ENCODE measurements at regions not wholly inside any gene's neighbourhood (a gene's known extent, or its start where the extent isn't known, plus 50 kb on each side); places are given as distances from the start of the nearest gene placed in this dataset.

DNA sequence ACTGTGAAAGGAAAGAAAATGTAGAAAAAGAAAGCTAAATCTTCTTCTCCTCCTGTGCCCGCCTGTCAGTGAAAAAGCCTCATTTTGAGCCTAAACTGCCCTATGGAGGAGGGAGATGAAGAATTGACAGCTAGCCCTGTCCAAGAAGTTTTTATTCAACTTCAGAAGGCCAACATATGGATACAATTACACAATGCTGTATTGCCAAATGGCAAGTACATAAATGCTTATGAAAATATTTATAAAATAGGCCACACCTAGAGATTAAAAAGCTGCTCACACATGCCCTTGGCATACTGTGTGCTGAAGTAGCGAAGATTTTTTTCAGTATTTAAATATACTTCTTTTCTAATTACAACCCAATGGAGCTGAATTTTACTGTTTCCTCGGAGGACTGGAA, 65.1 kb upstream of the NEBL start:
- TF ChIP-seq, protein P1, sequence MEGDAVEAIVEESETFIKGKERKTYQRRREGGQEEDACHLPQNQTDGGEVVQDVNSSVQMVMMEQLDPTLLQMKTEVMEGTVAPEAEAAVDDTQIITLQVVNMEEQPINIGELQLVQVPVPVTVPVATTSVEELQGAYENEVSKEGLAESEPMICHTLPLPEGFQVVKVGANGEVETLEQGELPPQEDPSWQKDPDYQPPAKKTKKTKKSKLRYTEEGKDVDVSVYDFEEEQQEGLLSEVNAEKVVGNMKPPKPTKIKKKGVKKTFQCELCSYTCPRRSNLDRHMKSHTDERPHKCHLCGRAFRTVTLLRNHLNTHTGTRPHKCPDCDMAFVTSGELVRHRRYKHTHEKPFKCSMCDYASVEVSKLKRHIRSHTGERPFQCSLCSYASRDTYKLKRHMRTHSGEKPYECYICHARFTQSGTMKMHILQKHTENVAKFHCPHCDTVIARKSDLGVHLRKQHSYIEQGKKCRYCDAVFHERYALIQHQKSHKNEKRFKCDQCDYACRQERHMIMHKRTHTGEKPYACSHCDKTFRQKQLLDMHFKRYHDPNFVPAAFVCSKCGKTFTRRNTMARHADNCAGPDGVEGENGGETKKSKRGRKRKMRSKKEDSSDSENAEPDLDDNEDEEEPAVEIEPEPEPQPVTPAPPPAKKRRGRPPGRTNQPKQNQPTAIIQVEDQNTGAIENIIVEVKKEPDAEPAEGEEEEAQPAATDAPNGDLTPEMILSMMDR (IDR thresholded peaks at IDR 0.05; ENCODE audit: low read depth, low read length), result no peak

GRCh38 chr10:20959242-20959641, 62.1 kb upstream of the NEBL start:
- DNase-seq (ENCODE audit: extremely low read depth, low read depth), result no peak
- TF ChIP-seq, protein P1 (IDR thresholded peaks at IDR 0.05; ENCODE audit: low read depth, low read length), result no peak

More for the DNA sequence above, 65.1 kb upstream of the NEBL start:
- DNase-seq (ENCODE audit: extremely low read depth, low read depth), result no peak

DNA sequence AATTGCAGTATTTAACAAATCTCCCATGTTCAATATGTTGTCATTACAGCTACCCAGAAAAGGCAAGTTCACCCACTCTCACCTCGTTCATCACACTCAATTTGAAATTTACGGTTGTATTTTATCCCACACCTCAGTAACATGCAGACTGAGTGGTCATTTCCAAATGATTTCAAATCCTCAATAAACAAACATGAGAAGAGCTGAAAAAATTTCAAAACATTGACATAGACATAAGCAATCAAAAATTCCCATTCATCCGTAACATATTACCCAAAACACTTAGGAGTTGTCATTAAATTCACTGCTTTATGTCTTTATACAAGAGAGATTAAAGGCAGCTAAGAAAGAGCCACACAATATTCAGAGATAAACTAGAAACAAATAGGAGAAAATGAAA, 61.7 kb upstream of the NEBL start:
- TF ChIP-seq, protein P1 (IDR thresholded peaks at IDR 0.05; ENCODE audit: low read depth, low read length), result no peak

GRCh38 chr10:20958225-20958624, 61.1 kb upstream of the NEBL start:
- TF ChIP-seq, protein P1 (IDR thresholded peaks at IDR 0.05; ENCODE audit: low read depth, low read length), result no peak

More for the DNA sequence above, 61.7 kb upstream of the NEBL start:
- no peak for DNase-seq (ENCODE audit: extremely low read depth, low read depth)

DNA sequence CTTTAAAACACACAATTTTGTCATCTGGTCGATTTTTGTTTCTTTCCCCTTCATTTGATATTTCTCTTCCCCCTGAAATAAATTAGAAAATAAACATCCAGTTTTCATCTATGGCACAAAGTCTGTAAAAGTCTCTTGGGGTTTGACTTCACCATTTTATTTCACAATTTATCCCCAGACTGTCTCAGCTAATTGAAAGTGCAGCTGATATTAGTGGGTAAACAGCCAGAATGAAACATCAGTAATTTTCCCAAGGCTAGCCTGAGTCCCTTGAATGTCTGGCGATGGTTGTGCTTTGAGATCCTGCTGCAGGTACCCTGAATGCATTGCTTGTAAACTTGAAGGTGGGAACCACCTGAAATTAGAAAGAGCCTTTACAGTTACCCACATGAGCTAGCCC, 60.6 kb upstream of the NEBL start:
- no peak for DNase-seq (ENCODE audit: extremely low read depth, low read depth)
- TF ChIP-seq, protein P1 (IDR thresholded peaks at IDR 0.05; ENCODE audit: low read depth, low read length), result no peak

More at GRCh38 chr10:20958225-20958624, 61.1 kb upstream of the NEBL start:
- DNase-seq (ENCODE audit: extremely low read depth, low read depth), result no peak

GRCh38 chr10:20956843-20957242, 59.7 kb upstream of the NEBL start:
- DNase-seq (ENCODE audit: extremely low read depth, low read depth), result no peak
- TF ChIP-seq, protein P1 (IDR thresholded peaks at IDR 0.05; ENCODE audit: low read depth, low read length), result no peak

- TF ChIP-seq, protein P1 (IDR thresholded peaks at IDR 0.05; ENCODE audit: low read depth, low read length), result no peak
- DNase-seq (ENCODE audit: extremely low read depth, low read depth), result no peak
These were observed 58.3 kb upstream of the NEBL start for GRCh38 chr10:20955355-20955893.
